Psoas muscle (tissue), 7 donors: ENCODE measurements at regions not wholly inside any gene's neighbourhood (a gene's known extent, or its start where the extent isn't known, plus 50 kb on each side); places are given as distances from the start of the nearest gene placed in this dataset.
"Not testable (repeated sequence)": the region's sequence is repeated elsewhere in the genome, so short reads cannot be mapped to it uniquely, and the experiment has no call there.

ENCODE experiments used
- ATAC-seq, 4 donors: fragments of 200-7000 bp; cut with Tn5 transposase; one replicate each; pipeline ENCODE4 v1.9.1; 2020; ENCODE audit warnings: moderate library complexity in 3 of 4, mild to moderate bottlenecking in 2 of 4
- DNase-seq, 2 donors: peaks; one replicate each; pipeline ENCODE4 v3.0.0-alpha.2; 2020
- H3K27ac ChIP-seq: fragments of 200-600 bp; one replicate; pipeline ENCODE4 v1.8.0; 2022
- H3K27me3 ChIP-seq, 3 donors: fragments of 200-600 bp in 1 of 3; one replicate each; pipeline versions ENCODE4 v1.6.1 to v1.8.0; 2013 to 2022; ENCODE audit warnings: low read length in 2 of 3, mild to moderate bottlenecking in 2 of 3, moderate library complexity in 1 of 3; ENCODE audit not compliant: insufficient read depth in 3 of 3
- H3K36me3 ChIP-seq, 2 donors: fragments of 200-600 bp in 1 of 2; one replicate each; pipeline versions ENCODE4 v1.6.1 to v1.8.0; 2013 to 2022; ENCODE audit warnings: low read depth in 1 of 2, mild to moderate bottlenecking in 1 of 2, moderate library complexity in 1 of 2; ENCODE audit not compliant: insufficient read depth in 1 of 2
- H3K4me1 ChIP-seq: fragments of 200-600 bp; one replicate; pipeline ENCODE4 v1.8.0; 2022
- H3K4me3 ChIP-seq: fragments of 200-600 bp; one replicate; pipeline ENCODE4 v1.8.0; 2022; ENCODE audit warnings: mild to moderate bottlenecking
- H3K9me3 ChIP-seq: fragments of 200-600 bp; one replicate; pipeline ENCODE4 v1.8.0; 2022
- CTCF ChIP-seq: fragments of 200-600 bp; IDR thresholded peaks from one replicate; pipeline ENCODE4 v1.8.0; 2022; ENCODE audit warnings: antibody characterized with exemption
- WGBS, 3 donors: extraction: QIAGEN DNeasy Blood & Tissue Kit; methylation state at CpG; one replicate each; pipeline versions ENCODE4 v1.1.6 to v1.1.7; 2013; 5-methylcytosine and 5-hydroxymethylcytosine counted together
- intact Hi-C, 2 donors: fragments of 100-400 bp; cut with DNase I; formaldehyde crosslinking; loops; one replicate each; pipeline versions ENCODE4 v1.11.0 to v1.14.2; 2022
- donor health status: healthy with polysubstance abuse.
- donor health status: DM: no; HTN: no; CAD: no; lungs with moderate emphysema.
- donor health status: Bipolar disorder and iron deficiency.
- donor health status: healthy.
- donor health status: DM: yes; HTN: yes; CAD: no.
- donor health status: DM: no; HTN: no; CAD: no.
- donor health status: DM: yes; HTN: yes; CAD: no.

- 66 to 74% (median 67%) methylated on average over 11 of the region's 11 CpGs for WGBS, 3 donors
- no peak for ATAC-seq
- DNase-seq, result no peak
- Histone ChIP-seq H3K4me1 (no peaks in the 10 kb centered on the region), H3K4me3 (no peak overlapping the region), H3K36me3 (no peaks in the 10 kb centered on the region), H3K27me3 (no peaks in the 10 kb centered on the region), H3K27ac (no peak overlapping the region), H3K9me3 (no peaks in the 10 kb centered on the region)
- intact Hi-C loops, result no loop called here
- TF ChIP-seq CTCF, result no peak
Observed at GRCh38 chr10:28906011-28906411, 228.7 kb downstream of the BAMBI start.

- ATAC-seq, result no peak
- no peak for DNase-seq
- H3K36me3 ChIP-seq, result no peaks in the 10 kb centered on the region
- no peaks in the 10 kb centered on the region for H3K9me3 ChIP-seq
- no peak for TF ChIP-seq CTCF
- H3K4me3 ChIP-seq, result no peak overlapping the region
- no peaks in the 10 kb centered on the region for H3K27me3 ChIP-seq
- H3K27ac ChIP-seq, result no peak overlapping the region
- intact Hi-C loops, result no loop called here
- WGBS, 3 donors, result 79 to 84% (median 81%) methylated on average over 4 of the region's 4 CpGs
- no peaks in the 10 kb centered on the region for H3K4me1 ChIP-seq
Observed at GRCh38 chr10:28906415-28906814, 229.1 kb downstream of the BAMBI start.

GRCh38 chr10:28906934-28907333 is 229.6 kb downstream of the BAMBI start:
- no peaks in the 10 kb centered on the region for H3K27me3 ChIP-seq
- WGBS, 3 donors, result 92 to 97% (median 94%) methylated on average over 3 of the region's 3 CpGs
- no peaks in the 10 kb centered on the region for H3K9me3 ChIP-seq
- ATAC-seq (no peak), DNase-seq (no peak)
- TF ChIP-seq CTCF, result no peak
- no peak overlapping the region for H3K4me3 ChIP-seq
- H3K27ac ChIP-seq, result no peak overlapping the region
- H3K4me1 ChIP-seq, result no peaks in the 10 kb centered on the region
- intact Hi-C loops, result no loop called here
- H3K36me3 ChIP-seq, result no peaks in the 10 kb centered on the region

- TF ChIP-seq CTCF, result no peak
- Histone ChIP-seq H3K9me3 (no peaks in the 10 kb centered on the region), H3K27ac (no peak overlapping the region), H3K27me3 (no peaks in the 10 kb centered on the region), H3K36me3 (no peaks in the 10 kb centered on the region), H3K4me3 (no peak overlapping the region), H3K4me1 (no peaks in the 10 kb centered on the region)
- DNase-seq (no peak), ATAC-seq (no peak)
- intact Hi-C loops, result no loop called here
- 86 to 94% (median 93%) methylated on average over 5 of the region's 5 CpGs for WGBS, 3 donors
Observed at GRCh38 chr10:28909875-28910274, 232.6 kb downstream of the BAMBI start.

- intact Hi-C loops, result no loop called here
- H3K4me3 ChIP-seq, result no peak overlapping the region
- no peaks in the 10 kb centered on the region for H3K9me3 ChIP-seq
- H3K36me3 ChIP-seq, result no peaks in the 10 kb centered on the region
- no peak overlapping the region for H3K27ac ChIP-seq
- H3K27me3 ChIP-seq, result no peaks in the 10 kb centered on the region
- TF ChIP-seq CTCF, result no peak
- 47 to 53% (median 53%) methylated on average over 3 of the region's 3 CpGs for WGBS, 3 donors
- no peak for ATAC-seq
- no peak for DNase-seq
- H3K4me1 ChIP-seq, result no peaks in the 10 kb centered on the region
Observed at GRCh38 chr10:28910956-28911355, 233.6 kb downstream of the BAMBI start.

GRCh38 chr10:28911511-28911910 is 234.2 kb downstream of the BAMBI start:
- DNase-seq, H3K36me3 ChIP-seq, intact Hi-C loops, H3K4me3 ChIP-seq, H3K27me3 ChIP-seq, H3K27ac ChIP-seq, H3K4me1 ChIP-seq, ATAC-seq, H3K9me3 ChIP-seq: not testable (repeated sequence)
- 65 to 72% (median 67%) methylated on average over 8 of the region's 8 CpGs for WGBS, 3 donors
